Keratinocyte (primary cell): ENCODE measurements at regions not wholly inside any gene's neighbourhood (a gene's known extent, or its start where the extent isn't known, plus 50 kb on each side); places are given as distances from the start of the nearest gene placed in this dataset.

Source experiments
- EZH2 ChIP-seq: IDR thresholded peaks from one replicate; pipeline ENCODE4 v1.6.1; 2012; ENCODE audit warnings: inconsistent platforms, mild to moderate bottlenecking, low read length, moderate library complexity
- TF ChIP-seq, protein P1 (sequence below), 3 experiments: IDR thresholded peaks in 1 of 3; conservative IDR thresholded peaks in 1 of 3; optimal IDR thresholded peaks in 1 of 3; 2 replicates in 2 of 3; 3 replicates in 1 of 3; pipeline versions ENCODE3 to v1.5.1; 2011; ENCODE audit warnings: low read length in 3 of 3, mild to moderate bottlenecking in 3 of 3, moderate library complexity in 2 of 3, control low read depth in 1 of 3, inconsistent platforms in 1 of 3; ENCODE audit not compliant: insufficient read depth in 2 of 3; ENCODE audit errors: extremely low read depth in 1 of 3

GRCh38 chr9:19587678-19588077 is 178.9 kb downstream of the ACER2 start:
- TF ChIP-seq, protein P1, sequence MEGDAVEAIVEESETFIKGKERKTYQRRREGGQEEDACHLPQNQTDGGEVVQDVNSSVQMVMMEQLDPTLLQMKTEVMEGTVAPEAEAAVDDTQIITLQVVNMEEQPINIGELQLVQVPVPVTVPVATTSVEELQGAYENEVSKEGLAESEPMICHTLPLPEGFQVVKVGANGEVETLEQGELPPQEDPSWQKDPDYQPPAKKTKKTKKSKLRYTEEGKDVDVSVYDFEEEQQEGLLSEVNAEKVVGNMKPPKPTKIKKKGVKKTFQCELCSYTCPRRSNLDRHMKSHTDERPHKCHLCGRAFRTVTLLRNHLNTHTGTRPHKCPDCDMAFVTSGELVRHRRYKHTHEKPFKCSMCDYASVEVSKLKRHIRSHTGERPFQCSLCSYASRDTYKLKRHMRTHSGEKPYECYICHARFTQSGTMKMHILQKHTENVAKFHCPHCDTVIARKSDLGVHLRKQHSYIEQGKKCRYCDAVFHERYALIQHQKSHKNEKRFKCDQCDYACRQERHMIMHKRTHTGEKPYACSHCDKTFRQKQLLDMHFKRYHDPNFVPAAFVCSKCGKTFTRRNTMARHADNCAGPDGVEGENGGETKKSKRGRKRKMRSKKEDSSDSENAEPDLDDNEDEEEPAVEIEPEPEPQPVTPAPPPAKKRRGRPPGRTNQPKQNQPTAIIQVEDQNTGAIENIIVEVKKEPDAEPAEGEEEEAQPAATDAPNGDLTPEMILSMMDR (optimal IDR thresholded peaks at IDR 0.05 in 1 of 3, IDR thresholded peaks at IDR 0.05 in 1 of 3, conservative IDR thresholded peaks at IDR 0.05 in 1 of 3; ENCODE audit: extremely low read depth in 1 of 3, insufficient read depth in 2 of 3, low read length in 3 of 3): no peak
- no peak for TF ChIP-seq EZH2
